ENCODE measurements at regions not wholly inside any gene's neighbourhood (a gene's known extent, or its start where the extent isn't known, plus 50 kb on each side); places are given as distances from the start of the nearest gene placed in this dataset.

DNA sequence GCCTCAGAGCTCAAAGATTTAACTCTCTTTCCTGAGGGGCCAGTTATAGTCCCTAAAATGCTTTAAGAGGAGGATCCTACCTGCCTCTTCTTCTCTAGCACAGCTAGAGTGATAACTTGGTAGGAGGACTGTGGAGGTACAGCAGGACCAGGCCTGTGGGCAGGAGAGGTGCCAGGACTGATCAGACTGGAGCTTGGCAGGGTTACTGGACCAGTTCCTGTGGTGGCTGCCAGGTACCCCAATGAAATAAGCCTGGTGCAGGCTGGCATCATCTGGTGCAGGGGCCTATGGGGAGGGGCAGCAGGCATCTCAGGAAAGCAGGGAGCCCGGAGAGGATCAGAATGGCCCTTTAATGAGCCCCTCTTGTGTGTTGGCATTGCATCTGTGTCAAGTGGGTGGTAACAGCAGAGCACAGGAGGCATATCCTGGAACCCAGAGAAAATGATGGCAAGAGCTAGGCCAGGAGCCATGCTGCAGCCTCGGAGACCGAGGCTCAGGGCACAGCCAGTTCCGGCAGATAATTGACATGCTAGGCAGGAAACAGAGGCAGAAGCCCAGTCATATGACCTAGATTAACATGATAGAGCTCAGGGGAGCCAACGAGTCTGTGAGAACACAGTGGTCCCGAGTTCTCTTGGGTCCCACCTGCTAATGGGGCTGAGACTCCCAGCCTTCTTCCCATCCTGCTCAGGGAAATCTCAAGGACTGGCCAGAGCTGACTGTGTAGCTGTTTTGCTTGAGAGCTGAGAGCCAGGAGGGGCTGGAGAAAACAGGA lies 187.5 kb upstream of the ZBED5 start:
- DNase-seq (ENCODE audit: low spot score) (no peak), FAIRE-seq (no peak)

DNA sequence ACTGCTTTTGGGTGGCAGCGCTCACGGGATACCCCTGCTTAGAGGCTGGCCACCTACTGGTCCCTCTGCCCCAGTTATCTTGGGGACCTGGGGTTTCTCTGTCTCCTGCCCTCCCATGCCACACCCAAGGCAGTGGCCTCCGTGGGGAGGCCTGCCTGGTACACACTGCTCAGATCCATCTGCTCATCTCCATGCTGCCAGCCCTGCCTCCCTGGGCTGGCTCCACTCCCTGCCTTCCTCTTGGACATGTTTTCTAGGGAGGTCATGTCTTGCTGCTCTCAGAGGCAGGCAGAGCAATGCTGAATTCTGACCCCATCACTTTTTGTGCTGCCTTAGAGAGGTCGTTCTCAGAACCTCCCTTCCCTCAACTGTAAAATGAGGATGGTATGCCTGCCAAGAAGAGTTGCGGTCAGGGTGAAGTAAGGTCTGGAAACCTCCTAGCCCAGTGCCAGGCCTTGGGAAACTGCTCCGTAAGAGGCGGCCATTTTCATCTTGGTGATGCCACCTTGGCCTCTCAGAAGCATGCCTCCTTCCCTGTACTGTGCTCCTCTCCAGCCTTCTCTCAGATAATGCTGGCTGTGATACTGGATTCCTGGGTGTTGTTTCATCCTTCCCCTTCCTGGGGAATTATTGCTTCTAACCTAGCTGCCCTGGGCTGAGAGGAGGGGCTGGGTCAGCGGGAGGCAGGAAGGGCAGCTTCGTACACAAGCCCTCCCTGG lies 186.4 kb upstream of the ZBED5 start:
- DNase-seq (ENCODE audit: low spot score): no peak
- no peak for FAIRE-seq

GRCh38 chr11:11043721-11044120 lies 185.9 kb upstream of the ZBED5 start:
- FAIRE-seq (no peak), DNase-seq (ENCODE audit: low spot score) (no peak)

DNA sequence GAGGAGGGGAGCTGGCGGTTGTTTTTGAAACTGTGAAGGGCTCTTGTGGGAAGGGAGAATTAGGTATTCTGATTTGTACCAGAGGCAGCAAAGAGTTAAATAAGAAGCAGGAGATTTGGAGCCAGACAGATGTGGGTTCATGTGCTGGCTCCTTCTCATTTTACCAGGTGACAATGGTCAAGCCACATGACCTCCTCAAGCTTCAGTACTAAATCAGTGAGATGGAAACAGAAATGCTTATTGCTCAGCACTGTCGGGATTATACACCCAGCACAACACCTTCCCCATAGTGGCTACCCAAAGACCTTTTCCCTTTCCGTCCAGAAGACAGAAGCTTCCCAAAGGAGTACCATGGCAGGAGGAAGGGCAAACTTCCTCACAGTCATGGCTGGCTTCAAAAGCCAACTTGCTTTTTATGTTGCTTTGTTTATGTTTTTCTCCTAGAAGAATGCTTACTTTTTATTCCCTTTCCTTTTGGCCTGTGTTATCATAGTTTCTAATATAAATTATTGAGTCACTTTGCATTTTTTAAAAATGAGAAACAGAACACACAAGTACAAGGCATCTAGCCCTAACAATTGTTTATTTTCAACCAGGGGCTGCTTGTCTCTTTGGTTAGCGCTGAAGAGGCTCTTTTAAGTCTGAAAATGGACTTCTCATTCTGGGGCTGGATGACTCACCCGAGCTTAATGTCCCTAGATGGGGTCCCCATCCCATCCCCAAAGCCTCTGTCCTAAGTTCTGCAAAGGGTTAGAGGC lies 181.5 kb upstream of the ZBED5 start:
- no peak for FAIRE-seq
- no peak for DNase-seq (ENCODE audit: low spot score)

DNA sequence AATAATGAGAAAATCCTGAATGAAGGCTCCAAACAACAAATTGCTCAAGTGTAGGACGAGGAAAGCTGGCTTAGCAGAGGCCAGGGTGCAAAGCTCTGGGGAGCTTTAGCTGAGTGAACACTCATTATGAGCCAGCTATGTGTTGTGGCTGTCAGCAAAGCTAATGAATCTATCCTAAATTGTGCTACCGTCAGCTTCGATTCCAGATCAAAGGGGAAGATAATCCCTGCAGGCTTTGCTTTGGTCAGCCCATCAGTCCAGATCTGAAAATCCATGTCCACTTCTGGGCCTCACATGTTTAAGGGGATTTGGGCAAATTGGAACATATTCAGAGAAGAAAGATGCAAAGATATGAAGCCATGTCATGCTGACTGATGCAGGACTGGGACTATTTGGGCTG lies 180.9 kb upstream of the ZBED5 start:
- FAIRE-seq: no peak
- DNase-seq (ENCODE audit: low spot score): no peak

- FAIRE-seq: no peak
- no peak for DNase-seq (ENCODE audit: low spot score)
Observed at GRCh38 chr11:11038352-11038751, 180.5 kb upstream of the ZBED5 start.

- DNase-seq (ENCODE audit: low spot score) (peak; percentile 28), FAIRE-seq (no peak)
Observed at GRCh38 chr11:11036848-11037732, 179.2 kb upstream of the ZBED5 start.

- no peak for FAIRE-seq
- DNase-seq (ENCODE audit: low spot score): no peak
Observed at GRCh38 chr11:11036185-11036847, 178.5 kb upstream of the ZBED5 start.

- FAIRE-seq (no peak), DNase-seq (ENCODE audit: low spot score) (no peak)
Observed at GRCh38 chr11:11035331-11035730, 177.5 kb upstream of the ZBED5 start.

DNA sequence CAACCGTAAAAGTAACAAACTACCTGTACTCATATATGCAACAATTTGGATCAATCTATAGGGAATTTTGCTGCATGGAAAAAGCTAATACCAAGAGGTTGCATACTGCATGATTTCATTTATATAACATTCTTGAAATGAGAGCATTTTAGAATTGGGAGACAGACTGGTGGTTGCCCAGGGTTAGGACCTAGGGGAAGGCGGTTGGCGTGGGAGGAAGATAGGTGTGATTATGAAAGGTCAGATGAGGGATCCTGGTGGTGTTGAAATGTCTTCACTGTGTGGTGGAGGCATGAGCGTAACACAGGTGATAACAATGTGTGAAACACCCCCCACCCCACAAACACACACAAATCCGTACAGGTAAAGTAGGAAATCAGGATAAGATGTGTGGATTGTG lies 176.6 kb upstream of the ZBED5 start:
- FAIRE-seq: no peak

GRCh38 chr11:11032066-11032465 lies 174.2 kb upstream of the ZBED5 start:
- DNase-seq (ENCODE audit: low spot score) (no peak), FAIRE-seq (no peak)

More for the DNA sequence above, 176.6 kb upstream of the ZBED5 start:
- DNase-seq (ENCODE audit: low spot score): no peak

- FAIRE-seq: no peak
Observed at GRCh38 chr11:11029027-11029426, 171.2 kb upstream of the ZBED5 start.

DNA sequence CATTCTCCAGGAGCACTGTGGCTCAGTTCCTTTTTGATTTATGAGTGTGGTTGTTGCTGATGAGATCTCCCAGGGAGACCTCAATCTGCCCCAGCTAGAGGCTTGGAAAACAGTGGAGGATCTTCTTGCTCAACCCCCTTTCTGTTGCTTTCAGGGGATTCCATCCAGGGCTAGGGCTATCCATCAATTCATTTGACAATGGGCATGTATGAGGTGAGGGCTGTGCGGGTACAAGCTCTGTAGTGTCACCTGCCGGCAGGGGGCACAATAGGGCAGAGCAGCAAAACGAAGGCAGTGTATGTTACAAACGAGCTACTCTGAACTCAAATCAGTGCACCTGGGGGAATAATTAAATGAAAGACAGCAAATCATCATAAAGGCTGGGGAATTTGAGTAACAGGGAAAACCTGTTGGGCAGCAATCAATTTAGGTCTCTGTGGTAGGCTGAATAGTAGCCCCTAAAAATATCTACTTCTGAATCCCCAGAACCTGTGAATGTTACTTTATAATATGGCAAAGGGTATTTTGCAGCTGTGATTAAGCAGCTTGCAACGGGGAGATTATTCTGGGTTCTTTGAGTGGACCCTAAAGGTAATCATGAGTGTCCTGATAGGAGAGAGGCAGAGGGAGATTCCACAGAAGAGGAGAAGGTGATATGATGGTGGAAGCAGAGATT lies 170.3 kb upstream of the ZBED5 start:
- FAIRE-seq (no peak), DNase-seq (ENCODE audit: low spot score) (peak; percentile 18)

More at GRCh38 chr11:11029027-11029426, 171.2 kb upstream of the ZBED5 start:
- no peak for DNase-seq (ENCODE audit: low spot score)

- FAIRE-seq (no peak), DNase-seq (ENCODE audit: low spot score) (peak; percentile 25)
Observed at GRCh38 chr11:11027288-11027687, 169.4 kb upstream of the ZBED5 start.

DNA sequence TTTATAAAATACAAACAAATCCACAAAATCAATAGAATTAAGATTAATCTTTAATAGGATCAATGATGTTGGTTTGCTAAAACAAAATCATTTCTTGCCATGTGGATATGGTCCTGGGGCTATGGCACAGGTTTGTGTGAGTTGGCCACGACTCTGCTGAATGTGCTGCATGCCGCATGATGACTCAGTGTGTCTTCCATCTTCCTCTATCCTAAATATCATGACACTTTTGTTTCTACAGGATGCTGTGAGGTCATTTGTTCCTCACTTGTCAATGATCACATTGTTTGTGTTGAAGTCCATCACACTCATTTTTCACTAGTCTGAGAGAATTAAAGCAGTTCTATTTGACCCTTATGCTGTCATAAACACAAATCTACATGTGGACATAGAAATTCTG lies 167.2 kb upstream of the ZBED5 start:
- FAIRE-seq (no peak), DNase-seq (ENCODE audit: low spot score) (peak; percentile 22)

DNA sequence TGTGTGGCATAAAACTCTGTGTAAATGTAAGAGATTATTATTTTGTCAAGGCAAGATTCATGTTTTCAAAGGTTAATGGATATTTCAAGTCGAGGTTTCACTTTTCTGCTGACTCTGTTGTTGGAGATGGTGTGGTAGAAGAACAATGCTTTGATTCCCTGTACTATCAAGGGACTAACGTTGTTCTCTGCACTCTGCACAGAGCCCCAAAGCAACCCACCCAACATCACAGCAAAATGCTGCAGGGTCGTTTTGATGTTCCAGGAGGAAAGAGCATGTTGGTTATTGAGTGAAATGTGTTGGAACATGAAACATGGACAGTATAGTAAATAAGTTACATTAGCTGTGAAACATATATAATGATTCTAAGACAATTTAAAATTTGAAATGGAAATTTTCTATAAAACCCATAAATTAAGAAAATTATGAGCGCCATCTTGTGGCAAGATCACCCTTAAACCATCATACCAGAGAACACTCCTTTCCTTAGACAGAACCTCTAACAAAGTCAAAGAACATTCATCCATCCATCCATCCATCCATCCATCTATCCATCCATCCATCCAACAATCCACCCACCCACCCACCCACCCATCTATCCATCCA lies 164.4 kb upstream of the ZBED5 start:
- DNase-seq (ENCODE audit: low spot score) (no peak), FAIRE-seq (peak; percentile 67)

DNA sequence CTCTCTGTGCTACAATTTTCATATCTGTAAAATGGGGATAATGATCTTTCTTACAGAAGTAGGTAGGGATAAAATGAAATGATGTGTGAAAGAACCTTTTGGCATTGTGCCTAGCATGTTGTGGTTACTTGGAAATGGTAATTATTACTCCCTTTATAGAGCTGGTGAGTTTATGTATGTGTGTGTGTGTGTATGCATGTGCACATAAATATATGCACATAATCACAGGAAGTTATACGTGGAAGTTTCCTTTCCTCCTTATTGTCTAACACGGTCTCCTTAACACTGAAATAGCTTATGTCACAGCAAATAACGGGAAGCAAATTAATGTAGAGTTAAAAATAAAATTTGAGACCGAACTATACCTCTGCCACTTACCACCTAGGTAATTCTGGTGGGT lies 163.7 kb upstream of the ZBED5 start:
- DNase-seq (ENCODE audit: low spot score) (no peak), FAIRE-seq (no peak)

DNA sequence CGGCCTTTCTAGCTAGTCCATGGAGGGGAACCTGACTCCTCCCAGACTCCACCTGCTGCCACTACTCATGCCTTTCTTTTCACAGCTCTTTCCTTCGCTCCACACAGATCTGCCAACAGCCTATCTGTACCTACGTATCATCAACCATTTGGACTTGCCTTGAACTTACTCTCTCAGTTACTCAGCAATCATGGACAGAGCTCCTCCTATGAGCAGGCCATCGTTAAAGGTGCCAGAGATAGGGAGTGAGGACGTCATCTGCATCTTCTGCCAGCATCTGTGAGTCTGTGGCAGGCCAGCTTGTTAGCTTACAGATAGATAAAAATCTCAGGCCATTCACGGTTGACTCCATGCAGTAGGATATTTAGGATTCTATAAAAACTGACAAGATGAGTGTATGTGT lies 162.9 kb upstream of the ZBED5 start:
- DNase-seq (ENCODE audit: low spot score) (no peak), FAIRE-seq (no peak)

GRCh38 chr11:11020219-11020726 lies 162.4 kb upstream of the ZBED5 start:
- FAIRE-seq: no peak
- no peak for DNase-seq (ENCODE audit: low spot score)
